ENCODE measurements at regions not wholly inside any gene's neighbourhood (a gene's known extent, or its start where the extent isn't known, plus 50 kb on each side); places are given as distances from the start of the nearest gene placed in this dataset.
A peak's percentile ranks its signal among the peaks of the same experiment; 100 is the strongest.

- DNase-seq (ENCODE audit: low read depth in 1 of 2, low spot score in 1 of 2) (peak; percentile 36 to 46), FAIRE-seq (no peak), ATAC-seq (peak; percentile 60 to 71)
- ChIA-PET CTCF (interaction anchor here (1.1 to 3.6 kb wide), 8 partner anchors 9 to 88 kb away, joined by 3 to 16 read pairs (median 6); no protein-coding TSS in a partner anchor), POLR2A (interaction anchor here (1.2 kb wide), 2 partner anchors 9 to 63 kb away, joined by 3 to 4 read pairs; no protein-coding TSS in a partner anchor)
- WGBS (ENCODE audit: missing lambda C conversion rate): 29% methylated on average over 8 of the region's 8 CpGs
- Histone ChIP-seq H3K4me3 (0 out of 3 replicates have a peak overlapping the region, but pooled peaks have one; percentile 10), H3K4me2 (peak overlapping the region; percentile 82), H3K9me3 (no peaks in the 10 kb centered on the region), H3K4me1 (peaks cover 71% of the 10 kb centered on the region), H3K27ac (peak overlapping the region; percentile 93 to 98)
- TF ChIP-seq KDM1A (IDR thresholded peaks at IDR 0.05; ENCODE audit: low read depth): no peak
- 0 out of 2 replicates have a peak, but pooled peaks have one; percentile 43 for TF ChIP-seq GATA3 (IDR thresholded peaks at IDR 0.05; ENCODE audit: borderline replicate concordance)
- peak; percentile 86 for TF ChIP-seq JUNB (IDR thresholded peaks at IDR 0.05)
- TF ChIP-seq EP300 (IDR thresholded peaks at IDR 0.05): peak in 1 of 2 experiments; percentile 69; a peak in 3 of 5 replicates
- no peak; the same call in none of the 2 replicates for TF ChIP-seq FOSL2 (IDR thresholded peaks at IDR 0.05)
- 0 out of 2 replicates have a peak, but pooled peaks have one; percentile 19 for TF ChIP-seq FOSL2 (CRISPR knock-in tag; IDR thresholded peaks at IDR 0.05)
- no peak for TF ChIP-seq HOXA7 (CRISPR knock-in tag; IDR thresholded peaks at IDR 0.05)
- peak; percentile 97 to 99 for TF ChIP-seq CEBPB (IDR thresholded peaks at IDR 0.05)
- no peak for TF ChIP-seq HMGXB4 (CRISPR knock-in tag; IDR thresholded peaks at IDR 0.05; ENCODE audit: borderline replicate concordance)
- no peak for TF ChIP-seq USF2 (IDR thresholded peaks at IDR 0.05)
- TF ChIP-seq MAX (IDR thresholded peaks at IDR 0.05): peak; percentile 48; the same call in 1 of the 2 replicates
- no peak for TF ChIP-seq HDAC2 (IDR thresholded peaks at IDR 0.05)
- peak; percentile 71 to 86; a peak in 4 of 5 replicates for TF ChIP-seq JUN (IDR thresholded peaks at IDR 0.05)
- TF ChIP-seq HES2 (IDR thresholded peaks at IDR 0.05): 0 out of 2 replicates have a peak, but pooled peaks have one; percentile 60
- TF ChIP-seq POLR2A (IDR thresholded peaks at IDR 0.05; ENCODE audit: low read length): no peak
- TF ChIP-seq CHD2 (IDR thresholded peaks at IDR 0.05; ENCODE audit: low read length, partially characterized antibody): no peak
- TF ChIP-seq RAD21 (conservative IDR thresholded peaks at IDR 0.05 in 1 of 2, IDR thresholded peaks at IDR 0.05 in 1 of 2): peak; percentile 8 to 29; a peak in 2 of 5 replicates
- TF ChIP-seq SMC3 (IDR thresholded peaks at IDR 0.05): peak; percentile 15; the same call in 1 of the 3 replicates
Observed at GRCh38 chr5:135245521-135246499, 153.2 kb downstream of the MACROH2A1 start.

GRCh38 chr5:135244620-135245021 is 154.4 kb downstream of the MACROH2A1 start:
- ChIA-PET POLR2A (no interaction called here), CTCF (interaction anchor here (1.2 to 3.1 kb wide), 2 partner anchors 15 to 52 kb away, joined by 3 to 16 read pairs; no protein-coding TSS in a partner anchor)
- ATAC-seq: no peak
- Histone ChIP-seq H3K4me2 (peak overlapping the region; percentile 82; the same call in 2 of the 3 replicates), H3K4me1 (peaks cover 67% of the 10 kb centered on the region), H3K27ac (peak overlapping the region; percentile 93 to 98), H3K9me3 (no peaks in the 10 kb centered on the region), H3K4me3 (no peak overlapping the region)
- WGBS (ENCODE audit: missing lambda C conversion rate): 95% methylated on average over 3 of the region's 3 CpGs
- DNase-seq (ENCODE audit: low read depth in 1 of 2, low spot score in 1 of 2): no peak
- no peak for FAIRE-seq
- TF ChIP-seq ZC3H11A (IDR thresholded peaks at IDR 0.05): no peak
- TF ChIP-seq HEYL (CRISPR knock-in tag; IDR thresholded peaks at IDR 0.05): no peak
- TF ChIP-seq BHLHE40 (IDR thresholded peaks at IDR 0.05; ENCODE audit: low read depth, low read length): no peak
- TF ChIP-seq PBX3 (IDR thresholded peaks at IDR 0.05): no peak
- TF ChIP-seq BCL3 (IDR thresholded peaks at IDR 0.05): no peak
- no peak for TF ChIP-seq ZSCAN20 (CRISPR knock-in tag; IDR thresholded peaks at IDR 0.05)
- TF ChIP-seq JUNB (IDR thresholded peaks at IDR 0.05): no peak
- no peak for TF ChIP-seq CBX2 (IDR thresholded peaks at IDR 0.05; ENCODE audit: borderline replicate concordance, low read depth)
- no peak for TF ChIP-seq RCOR1 (IDR thresholded peaks at IDR 0.05; ENCODE audit: low read depth, low read length)
- no peak for TF ChIP-seq NPAS2 (CRISPR knock-in tag; IDR thresholded peaks at IDR 0.05; ENCODE audit: borderline replicate concordance)

Data from A549 (cell line).